DND-41 (cell line): ENCODE measurements at regions not wholly inside any gene's neighbourhood (a gene's known extent, or its start where the extent isn't known, plus 50 kb on each side); places are given as distances from the start of the nearest gene placed in this dataset.

ENCODE experiments used
- EZH2 ChIP-seq: IDR thresholded peaks from 3 replicates; pipeline ENCODE4 v1.6.1; 2012; ENCODE audit warnings: borderline replicate concordance, low read depth, mild to moderate bottlenecking, moderate library complexity, low read length, inconsistent platforms; ENCODE audit not compliant: severe bottlenecking
- TF ChIP-seq, protein P1 (sequence below): IDR thresholded peaks from 2 replicates; pipeline ENCODE4 v1.5.1; 2012; ENCODE audit warnings: borderline replicate concordance, low read length, moderate library complexity, mild to moderate bottlenecking; ENCODE audit not compliant: poor library complexity, severe bottlenecking; ENCODE audit errors: extremely low read depth

DNA sequence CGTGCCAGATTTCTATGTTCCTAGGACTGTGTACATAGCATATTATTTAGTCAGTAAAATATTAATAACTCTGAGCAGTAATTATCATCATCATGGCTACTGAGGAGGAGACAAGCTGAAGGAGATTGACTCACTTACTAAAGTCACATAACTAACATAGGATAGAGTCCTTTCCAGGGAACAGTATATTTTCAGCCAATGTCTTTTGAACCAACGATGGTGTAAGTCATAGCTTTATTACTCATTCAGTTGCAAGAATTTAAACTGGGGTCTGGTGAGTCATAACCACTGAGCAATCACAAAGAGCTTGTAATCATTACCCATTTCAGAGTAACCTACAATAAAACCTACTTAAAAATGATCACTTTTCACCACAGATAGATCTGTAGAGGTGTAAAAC is 1564.8 kb upstream of the TENM4 start:
- no peak for TF ChIP-seq EZH2
- TF ChIP-seq, protein P1, sequence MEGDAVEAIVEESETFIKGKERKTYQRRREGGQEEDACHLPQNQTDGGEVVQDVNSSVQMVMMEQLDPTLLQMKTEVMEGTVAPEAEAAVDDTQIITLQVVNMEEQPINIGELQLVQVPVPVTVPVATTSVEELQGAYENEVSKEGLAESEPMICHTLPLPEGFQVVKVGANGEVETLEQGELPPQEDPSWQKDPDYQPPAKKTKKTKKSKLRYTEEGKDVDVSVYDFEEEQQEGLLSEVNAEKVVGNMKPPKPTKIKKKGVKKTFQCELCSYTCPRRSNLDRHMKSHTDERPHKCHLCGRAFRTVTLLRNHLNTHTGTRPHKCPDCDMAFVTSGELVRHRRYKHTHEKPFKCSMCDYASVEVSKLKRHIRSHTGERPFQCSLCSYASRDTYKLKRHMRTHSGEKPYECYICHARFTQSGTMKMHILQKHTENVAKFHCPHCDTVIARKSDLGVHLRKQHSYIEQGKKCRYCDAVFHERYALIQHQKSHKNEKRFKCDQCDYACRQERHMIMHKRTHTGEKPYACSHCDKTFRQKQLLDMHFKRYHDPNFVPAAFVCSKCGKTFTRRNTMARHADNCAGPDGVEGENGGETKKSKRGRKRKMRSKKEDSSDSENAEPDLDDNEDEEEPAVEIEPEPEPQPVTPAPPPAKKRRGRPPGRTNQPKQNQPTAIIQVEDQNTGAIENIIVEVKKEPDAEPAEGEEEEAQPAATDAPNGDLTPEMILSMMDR: no peak
